ENCODE measurements at regions not wholly inside any gene's neighbourhood (a gene's known extent, or its start where the extent isn't known, plus 50 kb on each side); places are given as distances from the start of the nearest gene placed in this dataset.

DNA sequence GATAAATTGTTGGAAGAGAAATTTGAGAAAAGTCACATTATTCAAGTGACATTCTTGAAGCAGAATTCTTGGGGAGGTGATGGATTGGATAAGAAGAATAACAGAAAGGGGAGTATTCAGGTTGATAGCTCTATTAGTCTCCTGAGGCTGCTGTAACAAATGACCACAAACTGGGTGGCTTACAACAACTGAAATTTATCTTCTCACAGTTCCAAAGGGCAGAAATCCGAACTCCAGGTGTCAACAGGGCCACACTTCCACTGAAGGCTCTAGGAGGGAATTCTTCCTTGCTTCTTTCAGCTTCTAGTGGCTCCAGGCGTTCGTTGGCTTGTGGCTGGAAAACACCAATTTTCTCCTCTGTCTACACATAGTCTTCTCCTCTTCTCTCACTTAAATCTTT, 99.8 kb downstream of the TES start:
- Histone ChIP-seq H3K36me3 (replicated peaks; ENCODE audit: control insufficient read depth, insufficient read depth, low read length) (no peaks in the 10 kb centered on the region), H3K4me3 (ENCODE audit: insufficient read depth, low read depth, low read length) (no peak overlapping the region), H3K27me3 (ENCODE audit: control insufficient read depth, insufficient read depth, low read length) (no peaks in the 10 kb centered on the region)
- DNase-seq, result no peak

DNA sequence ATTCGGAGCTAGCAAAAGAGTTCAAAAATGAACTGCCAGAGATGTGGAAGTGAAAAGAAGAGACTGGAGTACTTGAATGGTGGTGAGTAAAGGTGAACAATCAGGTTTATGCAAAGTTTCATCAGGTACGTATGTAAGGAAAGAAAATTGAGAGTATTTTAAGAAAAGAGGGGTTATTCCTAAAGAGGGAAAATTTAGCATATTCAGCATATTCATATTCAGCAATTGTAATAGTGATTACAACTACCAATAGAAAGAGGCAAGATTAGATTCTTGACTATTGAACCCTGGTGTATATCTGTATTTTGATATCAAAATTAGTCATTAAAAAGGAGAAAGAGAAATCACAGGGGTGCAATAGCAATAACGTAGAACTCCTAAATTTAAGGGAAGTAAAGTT, 100.9 kb downstream of the TES start:
- H3K36me3 ChIP-seq (replicated peaks; ENCODE audit: control insufficient read depth, insufficient read depth, low read length), result no peaks in the 10 kb centered on the region
- no peaks in the 10 kb centered on the region for H3K27me3 ChIP-seq (ENCODE audit: control insufficient read depth, insufficient read depth, low read length)
- H3K4me3 ChIP-seq (ENCODE audit: insufficient read depth, low read depth, low read length), result no peak overlapping the region
- no peak for DNase-seq

DNA sequence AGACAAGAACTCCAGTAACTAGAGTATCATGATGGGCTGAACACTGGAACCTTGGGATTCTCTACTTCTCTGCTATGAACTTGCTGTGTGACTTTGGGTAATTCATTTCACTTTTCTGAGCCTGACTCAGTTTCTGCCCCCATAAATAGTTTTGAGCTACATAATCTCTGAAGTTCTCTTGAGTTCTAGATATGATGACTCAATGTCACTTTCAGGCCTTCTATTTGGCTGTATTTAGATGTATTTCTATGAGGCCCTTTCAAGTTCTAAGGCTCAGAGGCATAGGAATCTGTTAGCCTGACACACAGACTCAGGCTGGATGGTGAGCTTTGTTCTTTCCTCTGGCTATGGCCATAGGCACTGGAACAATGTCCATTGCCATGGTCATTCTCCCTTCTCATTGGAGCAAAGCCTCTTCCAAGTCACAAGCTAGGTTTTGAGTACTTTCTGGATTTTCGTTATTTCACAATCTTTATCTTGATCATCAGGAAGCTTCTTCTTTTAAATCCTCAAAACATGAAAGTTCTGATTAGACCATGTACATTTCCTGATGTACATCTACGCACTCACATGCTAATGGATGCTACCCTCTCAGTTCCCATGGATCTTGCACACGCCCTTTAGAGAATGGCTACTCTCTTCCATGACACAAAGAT, 101.6 kb downstream of the TES start:
- Histone ChIP-seq H3K4me3 (ENCODE audit: insufficient read depth, low read depth, low read length) (no peak overlapping the region), H3K27me3 (ENCODE audit: control insufficient read depth, insufficient read depth, low read length) (no peaks in the 10 kb centered on the region), H3K36me3 (replicated peaks; ENCODE audit: control insufficient read depth, insufficient read depth, low read length) (no peaks in the 10 kb centered on the region)
- no peak for DNase-seq

DNA sequence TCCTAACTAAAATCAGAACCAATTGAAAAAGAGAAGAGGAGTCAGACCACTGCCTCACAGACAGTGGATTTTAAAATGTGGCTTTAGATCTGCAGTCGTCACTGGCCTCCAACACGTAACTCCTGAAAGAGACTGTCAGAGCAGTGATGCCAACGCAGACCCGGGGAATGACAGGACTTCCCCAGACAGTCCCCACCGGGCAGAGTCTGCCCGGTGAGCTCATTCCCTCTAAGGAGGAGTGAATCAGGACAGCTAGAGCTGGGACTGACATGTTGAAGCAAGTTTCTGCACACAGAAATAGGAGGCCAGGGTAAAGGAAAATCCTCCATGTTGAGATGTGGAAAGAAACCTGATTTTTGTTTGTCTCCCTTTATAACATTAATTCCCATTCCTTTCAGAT, 105.0 kb downstream of the TES start:
- H3K36me3 ChIP-seq (replicated peaks; ENCODE audit: control insufficient read depth, insufficient read depth, low read length), result no peaks in the 10 kb centered on the region
- no peak for DNase-seq
- H3K27me3 ChIP-seq (ENCODE audit: control insufficient read depth, insufficient read depth, low read length), result no peaks in the 10 kb centered on the region
- no peak overlapping the region for H3K4me3 ChIP-seq (ENCODE audit: insufficient read depth, low read depth, low read length)

DNA sequence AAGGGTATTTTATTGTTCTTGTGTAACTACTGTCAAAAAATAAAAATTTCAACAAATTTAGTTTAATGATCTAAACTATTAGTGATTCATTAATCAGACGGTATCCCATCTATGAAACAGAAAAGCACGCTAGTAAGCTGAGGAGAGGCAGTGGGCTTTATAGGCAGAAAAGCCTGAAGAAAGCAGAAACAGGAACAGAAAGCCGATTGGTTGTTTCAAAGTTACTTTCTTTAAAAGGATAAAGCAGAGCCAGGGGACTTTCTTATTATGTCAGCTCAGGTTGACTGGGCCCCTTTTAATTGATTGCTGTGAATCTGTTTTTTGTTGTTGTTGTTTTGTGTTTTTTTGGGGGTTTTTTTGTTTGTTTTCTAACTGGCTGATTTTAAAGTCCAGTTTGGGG, 105.5 kb downstream of the TES start:
- DNase-seq, result no peak
- no peak overlapping the region for H3K4me3 ChIP-seq (ENCODE audit: insufficient read depth, low read depth, low read length)
- H3K27me3 ChIP-seq (ENCODE audit: control insufficient read depth, insufficient read depth, low read length), result no peaks in the 10 kb centered on the region
- no peaks in the 10 kb centered on the region for H3K36me3 ChIP-seq (replicated peaks; ENCODE audit: control insufficient read depth, insufficient read depth, low read length)

DNA sequence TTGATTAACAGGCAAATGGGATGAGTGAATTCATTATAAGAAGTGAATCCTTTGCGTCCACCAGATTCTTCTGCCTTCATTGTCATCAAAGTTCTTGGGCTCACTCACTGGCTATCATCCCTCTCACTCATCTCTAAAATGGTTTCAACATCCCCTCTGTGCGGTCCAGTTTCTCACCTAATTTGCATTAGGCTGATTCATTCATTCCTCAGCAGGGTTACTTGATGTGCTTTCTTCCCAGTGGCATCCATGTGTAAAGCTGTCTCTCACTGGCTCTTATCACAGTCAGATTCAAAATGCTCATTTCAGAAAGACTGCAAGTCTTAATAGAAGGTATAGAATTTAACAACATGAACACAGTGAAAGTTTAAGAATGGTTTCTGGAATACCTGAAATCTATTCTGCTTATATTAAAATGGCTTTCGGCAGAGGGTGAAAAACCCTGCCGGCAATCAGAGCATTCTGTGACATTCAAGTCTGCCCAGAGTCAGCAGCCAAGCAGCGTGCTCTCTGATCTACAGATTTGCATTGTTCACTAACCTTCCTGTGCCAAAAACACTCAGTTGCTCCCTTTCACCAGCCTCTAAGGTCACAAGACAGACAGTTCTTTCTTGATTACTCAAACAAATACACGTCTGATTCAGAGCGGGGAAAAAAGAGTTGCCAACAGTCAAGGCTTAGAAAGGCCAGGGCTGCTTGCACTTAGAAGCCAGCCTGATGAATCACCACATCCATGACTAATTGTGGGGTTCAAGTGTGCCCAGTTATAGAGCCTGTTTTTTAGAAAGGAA, 106.7 kb downstream of the TES start:
- Histone ChIP-seq H3K36me3 (replicated peaks; ENCODE audit: control insufficient read depth, insufficient read depth, low read length) (no peaks in the 10 kb centered on the region), H3K4me3 (ENCODE audit: insufficient read depth, low read depth, low read length) (no peak overlapping the region), H3K27me3 (ENCODE audit: control insufficient read depth, insufficient read depth, low read length) (no peaks in the 10 kb centered on the region)
- DNase-seq, result no peak

DNA sequence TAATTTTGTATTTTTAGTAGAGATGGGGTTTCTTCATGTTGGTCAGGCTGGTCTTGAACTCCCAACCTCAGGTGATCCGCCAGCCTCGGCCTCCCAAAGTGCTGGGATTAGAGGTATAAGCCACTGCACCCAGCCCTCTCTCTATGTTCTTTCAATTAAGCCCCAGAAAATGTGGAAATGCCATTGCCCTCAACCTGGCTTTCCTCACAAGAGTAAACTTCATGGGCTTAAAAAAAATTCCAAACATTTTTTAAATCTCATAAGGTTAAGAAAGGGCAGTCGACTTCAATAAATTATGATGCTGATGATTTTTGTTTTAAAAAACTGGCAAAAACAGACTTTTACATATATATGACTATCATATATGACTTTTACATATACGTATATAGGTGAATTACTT, 107.6 kb downstream of the TES start:
- Histone ChIP-seq H3K4me3 (ENCODE audit: insufficient read depth, low read depth, low read length) (no peak overlapping the region), H3K36me3 (replicated peaks; ENCODE audit: control insufficient read depth, insufficient read depth, low read length) (no peaks in the 10 kb centered on the region), H3K27me3 (ENCODE audit: control insufficient read depth, insufficient read depth, low read length) (no peaks in the 10 kb centered on the region)
- no peak for DNase-seq

DNA sequence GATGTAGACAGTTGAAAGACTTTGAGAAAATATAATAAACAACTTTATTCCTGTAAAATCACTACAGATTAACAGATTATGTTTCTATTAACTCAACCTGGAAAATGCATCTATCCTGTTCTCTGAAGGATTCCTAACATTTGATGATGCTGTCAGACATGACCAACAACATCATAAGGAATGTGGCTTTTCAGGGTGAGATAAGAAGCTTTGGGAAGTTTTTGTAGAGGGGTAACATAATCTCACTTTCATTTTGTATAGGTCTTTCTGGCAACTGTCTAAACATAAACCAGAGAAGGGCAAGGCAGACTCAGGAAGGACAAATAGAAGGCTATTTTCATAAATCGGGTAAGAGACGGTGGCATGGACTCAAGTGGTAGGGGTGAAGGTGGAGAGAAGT, 112.2 kb downstream of the TES start:
- Histone ChIP-seq H3K4me3 (ENCODE audit: insufficient read depth, low read depth, low read length) (no peak overlapping the region), H3K36me3 (replicated peaks; ENCODE audit: control insufficient read depth, insufficient read depth, low read length) (no peaks in the 10 kb centered on the region), H3K27me3 (ENCODE audit: control insufficient read depth, insufficient read depth, low read length) (no peaks in the 10 kb centered on the region)
- DNase-seq, result no peak

DNA sequence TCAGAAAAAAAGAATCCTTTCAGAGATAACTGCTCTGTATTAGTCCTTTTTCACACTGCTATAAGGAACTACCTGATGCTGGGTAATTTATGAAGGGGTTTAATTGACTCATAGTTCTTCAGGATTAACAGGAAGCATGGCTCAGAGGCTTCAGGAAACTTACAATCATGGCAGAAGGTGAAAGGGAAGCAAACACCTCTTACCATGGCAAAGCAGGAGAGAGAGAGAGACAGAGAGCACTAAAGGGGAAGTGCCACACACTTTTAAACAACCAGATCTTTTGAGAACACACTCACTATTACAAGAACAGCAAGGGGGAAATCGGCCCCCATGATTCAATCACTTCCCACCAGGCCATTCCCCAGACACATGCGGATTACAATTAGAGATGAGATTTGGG, 114.2 kb downstream of the TES start:
- no peaks in the 10 kb centered on the region for H3K27me3 ChIP-seq (ENCODE audit: control insufficient read depth, insufficient read depth, low read length)
- no peak for DNase-seq
- H3K4me3 ChIP-seq (ENCODE audit: insufficient read depth, low read depth, low read length), result no peak overlapping the region
- no peaks in the 10 kb centered on the region for H3K36me3 ChIP-seq (replicated peaks; ENCODE audit: control insufficient read depth, insufficient read depth, low read length)

DNA sequence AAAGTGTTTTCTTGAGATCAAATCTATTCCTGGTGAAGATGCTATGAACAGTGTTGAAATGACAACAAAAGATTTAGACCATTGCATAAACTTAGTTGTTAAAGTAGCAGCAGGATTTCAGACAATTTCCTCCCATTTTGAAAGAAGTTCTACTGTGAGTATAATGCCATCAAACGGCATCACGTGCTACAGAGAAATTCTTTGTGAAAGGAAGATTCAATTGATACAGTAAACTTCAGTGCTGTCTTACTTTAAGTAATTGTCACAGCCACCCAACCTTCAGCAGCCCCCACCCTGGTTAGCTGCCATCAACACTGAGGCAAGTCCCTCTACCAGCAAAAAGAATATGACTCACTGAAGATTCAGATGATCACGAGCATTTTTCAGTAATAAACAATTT, 115.2 kb downstream of the TES start:
- Histone ChIP-seq H3K36me3 (replicated peaks; ENCODE audit: control insufficient read depth, insufficient read depth, low read length) (no peaks in the 10 kb centered on the region), H3K4me3 (ENCODE audit: insufficient read depth, low read depth, low read length) (no peak overlapping the region), H3K27me3 (ENCODE audit: control insufficient read depth, insufficient read depth, low read length) (no peaks in the 10 kb centered on the region)
- DNase-seq, result no peak

DNA sequence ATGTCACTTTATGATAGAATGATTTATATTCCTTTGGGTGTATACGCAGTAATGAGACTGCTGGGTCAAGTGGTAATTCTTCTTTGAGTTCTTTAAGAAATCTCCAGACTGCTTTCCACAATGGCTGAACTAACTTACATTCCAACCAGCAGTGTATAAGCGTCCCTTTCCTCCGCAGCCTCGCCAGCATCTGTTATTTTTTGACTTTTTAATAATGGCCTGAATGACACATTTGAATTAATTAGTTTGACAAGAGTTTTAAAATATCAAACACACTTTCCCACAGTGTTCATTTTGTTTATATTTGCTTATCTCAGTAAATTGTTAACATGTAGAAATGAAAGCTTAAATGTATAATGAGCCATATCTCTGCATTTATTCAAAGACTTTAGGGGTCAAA, 116.8 kb downstream of the TES start:
- no peak for DNase-seq
- Histone ChIP-seq H3K36me3 (replicated peaks; ENCODE audit: control insufficient read depth, insufficient read depth, low read length) (no peaks in the 10 kb centered on the region), H3K27me3 (ENCODE audit: control insufficient read depth, insufficient read depth, low read length) (no peaks in the 10 kb centered on the region), H3K4me3 (ENCODE audit: insufficient read depth, low read depth, low read length) (no peak overlapping the region)

DNA sequence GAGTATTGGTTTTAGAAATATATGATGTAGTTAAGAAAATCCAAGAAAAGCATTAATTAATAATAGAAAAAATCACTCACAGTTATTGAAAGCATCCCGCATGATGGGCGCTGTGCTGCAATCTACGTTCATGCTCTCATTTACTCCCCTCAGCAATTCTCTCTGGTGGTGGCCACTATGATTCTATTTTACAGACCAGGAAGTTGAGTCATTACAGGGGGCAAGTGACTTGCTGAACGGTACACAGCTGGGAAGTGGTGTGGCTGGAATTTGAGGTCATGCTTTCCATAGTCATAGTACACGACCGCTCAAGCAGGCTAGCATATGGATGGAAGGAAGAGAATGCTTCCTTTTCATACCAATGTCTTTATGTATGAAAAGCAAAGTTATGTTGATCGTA, 117.4 kb downstream of the TES start:
- no peak for DNase-seq
- H3K4me3 ChIP-seq (ENCODE audit: insufficient read depth, low read depth, low read length), result no peak overlapping the region
- no peaks in the 10 kb centered on the region for H3K36me3 ChIP-seq (replicated peaks; ENCODE audit: control insufficient read depth, insufficient read depth, low read length)
- H3K27me3 ChIP-seq (ENCODE audit: control insufficient read depth, insufficient read depth, low read length), result no peaks in the 10 kb centered on the region

DNA sequence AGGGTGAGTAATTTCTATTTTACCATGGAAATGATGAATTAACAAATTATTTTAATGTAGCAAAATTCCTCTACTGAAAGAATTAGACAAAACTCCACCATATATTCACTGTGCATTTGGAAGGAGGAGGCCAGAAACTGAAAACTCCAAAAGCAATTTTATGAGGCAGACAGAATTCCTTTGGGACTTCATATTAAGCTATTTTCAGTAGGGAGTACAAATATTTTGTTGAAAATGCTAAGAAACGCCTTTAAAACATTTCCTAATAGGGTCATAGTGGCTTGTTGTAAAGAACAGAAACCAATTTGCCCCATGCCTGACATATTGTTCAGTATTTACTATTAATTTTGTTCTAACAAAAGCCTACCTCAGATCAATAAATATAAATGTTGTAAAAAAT, 117.8 kb downstream of the TES start:
- H3K27me3 ChIP-seq (ENCODE audit: control insufficient read depth, insufficient read depth, low read length), result no peaks in the 10 kb centered on the region
- no peak overlapping the region for H3K4me3 ChIP-seq (ENCODE audit: insufficient read depth, low read depth, low read length)
- no peaks in the 10 kb centered on the region for H3K36me3 ChIP-seq (replicated peaks; ENCODE audit: control insufficient read depth, insufficient read depth, low read length)
- no peak for DNase-seq

DNA sequence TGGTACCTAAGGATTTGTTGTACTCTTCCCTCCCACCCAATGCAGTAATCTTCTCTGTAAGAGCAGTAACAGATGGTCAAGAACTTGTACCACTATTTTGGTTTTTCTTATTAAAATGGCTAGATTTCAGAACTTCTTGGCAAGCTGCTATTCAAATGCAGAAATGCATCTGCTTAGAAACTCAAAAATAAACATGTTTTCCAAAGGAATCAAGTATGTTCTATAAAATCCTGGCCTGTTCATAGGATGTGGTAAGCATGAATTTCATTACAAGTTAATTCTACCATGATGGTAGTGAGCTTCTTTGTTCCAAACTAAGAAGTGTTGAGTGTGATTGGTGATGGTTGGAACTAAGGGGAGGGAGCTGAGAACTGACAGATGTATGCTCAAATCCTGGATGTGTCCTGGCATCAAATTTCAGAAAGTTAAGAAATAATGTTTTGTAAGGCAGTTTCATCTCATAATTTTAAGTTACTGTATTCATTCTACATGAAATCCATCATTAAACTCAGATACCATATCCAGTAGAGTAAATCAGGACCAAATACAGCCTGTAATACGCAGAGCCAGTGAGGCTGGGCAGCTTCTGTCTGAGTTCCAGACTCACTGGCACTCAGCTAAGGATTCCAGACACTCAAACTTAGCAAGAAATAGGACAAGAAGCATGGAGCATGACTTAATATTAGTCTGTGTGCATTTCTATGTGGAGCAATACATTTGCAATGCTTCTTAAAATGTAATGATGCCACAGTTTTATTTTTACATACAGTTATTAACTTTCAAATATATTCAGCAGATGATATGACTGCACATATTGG, 119.6 kb downstream of the TES start:
- Histone ChIP-seq H3K27me3 (ENCODE audit: control insufficient read depth, insufficient read depth, low read length) (no peaks in the 10 kb centered on the region), H3K4me3 (ENCODE audit: insufficient read depth, low read depth, low read length) (no peak overlapping the region)
- DNase-seq, result no peak

DNA sequence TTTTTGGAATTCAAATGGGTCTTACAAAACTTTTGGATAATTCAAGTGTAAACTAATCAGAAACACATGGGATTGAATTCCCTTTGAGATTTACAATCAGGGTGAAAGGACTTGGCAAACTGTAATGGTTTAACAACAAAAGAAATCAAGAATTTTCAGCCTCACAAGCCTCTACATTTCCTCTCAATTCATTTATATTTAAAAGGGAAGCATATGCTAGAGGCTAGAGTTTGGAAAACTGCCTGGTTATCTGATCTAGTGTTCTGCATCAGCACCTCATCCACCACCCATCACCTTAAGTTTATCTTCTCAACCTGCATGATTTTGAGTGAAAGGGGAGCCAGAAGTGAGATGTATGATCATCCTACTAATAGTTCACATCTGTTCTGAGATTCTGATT, 120.7 kb downstream of the TES start:
- H3K36me3 ChIP-seq (replicated peaks; ENCODE audit: control insufficient read depth, insufficient read depth, low read length), result no peaks in the 10 kb centered on the region
- no peak for DNase-seq
- no peaks in the 10 kb centered on the region for H3K27me3 ChIP-seq (ENCODE audit: control insufficient read depth, insufficient read depth, low read length)
- no peak overlapping the region for H3K4me3 ChIP-seq (ENCODE audit: insufficient read depth, low read depth, low read length)

More for the DNA sequence above, 119.6 kb downstream of the TES start:
- H3K36me3 ChIP-seq (replicated peaks; ENCODE audit: control insufficient read depth, insufficient read depth, low read length), result no peaks in the 10 kb centered on the region

Data from H7 (cell line).